ENCODE measurements at regions not wholly inside any gene's neighbourhood (a gene's known extent, or its start where the extent isn't known, plus 50 kb on each side); places are given as distances from the start of the nearest gene placed in this dataset.

DNA sequence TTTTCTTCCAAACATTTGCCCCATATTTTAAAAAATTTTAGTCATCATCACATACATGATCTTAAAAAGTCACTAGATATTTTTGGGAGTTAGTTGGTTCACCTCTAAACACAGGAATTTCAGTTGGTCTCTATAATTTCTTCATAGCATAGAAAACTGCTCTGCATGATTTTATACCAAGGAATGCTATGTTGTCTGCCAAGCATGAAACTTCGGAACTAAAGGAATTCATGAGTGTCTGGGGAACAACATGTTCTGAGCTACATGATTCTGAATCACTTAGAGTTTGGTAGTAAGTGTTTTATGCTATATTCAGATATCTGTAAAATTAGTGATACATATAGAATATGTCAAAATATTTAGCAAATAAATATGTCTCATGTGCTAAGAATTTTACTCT is 957.8 kb downstream of the GATA3 start:
- TF ChIP-seq ZNF274 (IDR thresholded peaks at IDR 0.05; ENCODE audit: low read depth, low read length) (no peak), YY1 (IDR thresholded peaks at IDR 0.05; ENCODE audit: insufficient read depth, insufficient read length) (no peak)
